GM12878 (cell line): ENCODE measurements at regions not wholly inside any gene's neighbourhood (a gene's known extent, or its start where the extent isn't known, plus 50 kb on each side); places are given as distances from the start of the nearest gene placed in this dataset.

Source experiments
- ATAC-seq: fragments of 200-7000 bp; cut with Tn5 transposase; 3 replicates; pipeline ENCODE4 v1.9.1; 2020; ENCODE audit warnings: mild to moderate bottlenecking, moderate library complexity
- BruUV-seq: library from RNA; stranded (reverse); fragments of 400-500 nt; replicated peaks from 2 replicates; lab custom pipeline; 2021; lab: Mats Ljungman, UMichigan
- CTCF ChIA-PET: fragments of 300-600 bp; sonication (Branson Sonifier 250); formaldehyde crosslinking; extraction: SDS; loops from one replicate; lab custom pipeline; 2021; ENCODE audit warnings: inconsistent platforms; lab: Yijun Ruan, JAX
- POLR2A ChIA-PET: fragments of 350-600 bp; formaldehyde crosslinking; extraction: SDS; loops from one replicate; lab custom pipeline; 2021; ENCODE audit warnings: inconsistent platforms; lab: Charles Lee
- RAD21 ChIA-PET: fragments of 300-600 bp; sonication (Branson Sonifier 250); formaldehyde crosslinking; loops from one replicate; lab custom pipeline; 2023; ENCODE audit warnings: antibody characterized with exemption; ENCODE audit not compliant: unreplicated experiment; lab: Charles Lee
- SMC1A ChIA-PET: fragments of 300-600 bp; sonication (Branson Sonifier 250); formaldehyde crosslinking; loops from one replicate; lab custom pipeline; 2023; ENCODE audit not compliant: unreplicated experiment, uncharacterized antibody; lab: Charles Lee
- DNase-seq: peaks from one replicate; pipeline ENCODE4 v3.0.0-alpha.2; 2011; ENCODE audit warnings: low read depth, low spot score
- FAIRE-seq: peaks from 3 replicates; lab custom pipeline; 2011; peaks lifted over from hg19 to GRCh38; lab: Jason Lieb, UNC
- H2AFZ ChIP-seq: 2 replicates; pipeline ENCODE4 v1.6.0; 2011; ENCODE audit warnings: low read depth, low read length, control low read depth; ENCODE audit not compliant: control insufficient read depth
- H3K27ac ChIP-seq: 2 replicates; pipeline ENCODE4 v1.5.1; 2011; ENCODE audit warnings: control low read depth; ENCODE audit not compliant: control insufficient read depth, insufficient read depth
- H3K27me3 ChIP-seq, 2 experiments: replicated peaks in 1 of 2; 2 replicates each; pipeline versions ENCODE4 v1.6.0 to v1.6.1; 2011; ENCODE audit warnings: low read length in 1 of 2; ENCODE audit not compliant: control insufficient read depth in 2 of 2, insufficient read depth in 2 of 2
- H3K36me3 ChIP-seq, 2 experiments: 2 replicates each; pipeline ENCODE4 v1.5.1; 2011; ENCODE audit warnings: low read length in 1 of 2; ENCODE audit not compliant: control insufficient read depth in 2 of 2, insufficient read depth in 2 of 2
- H3K4me1 ChIP-seq: 2 replicates; pipeline ENCODE4 v1.6.1; 2011; ENCODE audit warnings: mild to moderate bottlenecking, low read length, moderate library complexity, mixed read lengths; ENCODE audit not compliant: control insufficient read depth, insufficient read depth
- H3K4me2 ChIP-seq: 2 replicates; pipeline ENCODE4 v1.6.0; 2011; ENCODE audit warnings: control low read depth; ENCODE audit not compliant: control insufficient read depth, insufficient read depth
- H3K4me3 ChIP-seq: fragments of 200-600 bp; sonication (generic); 2 replicates; pipeline ENCODE4 v1.5.1; 2016
- H3K79me2 ChIP-seq: 2 replicates; pipeline ENCODE4 v1.6.0; 2011; ENCODE audit warnings: low read length; ENCODE audit not compliant: control insufficient read depth, insufficient read depth
- H3K9ac ChIP-seq: 2 replicates; pipeline ENCODE4 v1.8.0; 2011; ENCODE audit warnings: low read length, control low read depth, mixed read lengths; ENCODE audit not compliant: control insufficient read depth, insufficient read depth
- H3K9me3 ChIP-seq: replicated peaks from 3 replicates; pipeline ENCODE4 v1.5.1; 2011; ENCODE audit warnings: mild to moderate bottlenecking, low read length; ENCODE audit not compliant: control insufficient read depth, insufficient read depth
- H4K20me1 ChIP-seq: 2 replicates; pipeline ENCODE4 v1.6.0; 2011; ENCODE audit not compliant: control insufficient read depth, insufficient read depth
- ATF2 ChIP-seq: IDR thresholded peaks from 2 replicates; pipeline ENCODE4 v1.6.1; 2012; ENCODE audit warnings: low read length, inconsistent platforms
- EZH2 ChIP-seq: IDR thresholded peaks from 2 replicates; pipeline ENCODE4 v1.6.1; 2012; ENCODE audit warnings: low read depth, mild to moderate bottlenecking, control low read depth, inconsistent platforms, low read length, borderline replicate concordance; ENCODE audit not compliant: control insufficient read depth
- FOXM1 ChIP-seq: IDR thresholded peaks from 2 replicates; pipeline ENCODE4 v1.6.1; 2012; ENCODE audit warnings: low read depth, mild to moderate bottlenecking, inconsistent platforms, low read length, moderate library complexity
- HDAC2 ChIP-seq: fragments of 200-600 bp; sonication (generic); IDR thresholded peaks from 2 replicates; pipeline ENCODE4 v1.6.1; 2017
- JUNB ChIP-seq: IDR thresholded peaks from 2 replicates; pipeline ENCODE4 v1.6.1; 2016; ENCODE audit warnings: antibody characterized with exemption, mild to moderate bottlenecking
- MEF2A ChIP-seq: IDR thresholded peaks from 2 replicates; pipeline ENCODE4 v1.6.1; 2011; ENCODE audit warnings: low read depth, mild to moderate bottlenecking, low read length, moderate library complexity; ENCODE audit not compliant: insufficient read depth
- NFIC ChIP-seq: IDR thresholded peaks from 2 replicates; pipeline ENCODE4 v1.6.1; 2012; ENCODE audit warnings: low read depth, mild to moderate bottlenecking, inconsistent platforms, low read length, moderate library complexity
- NR2F1 ChIP-seq: fragments of 450-650 bp; conservative IDR thresholded peaks from 2 replicates; pipeline ENCODE4 v1.6.1; 2017; ENCODE audit warnings: mild to moderate bottlenecking
- RELA ChIP-seq: fragments of 450-650 bp; IDR thresholded peaks from 2 replicates; pipeline ENCODE4 v1.8.0; 2014; ENCODE audit warnings: borderline replicate concordance; ENCODE audit not compliant: partially characterized antibody
- RELB ChIP-seq: fragments of 450-650 bp; IDR thresholded peaks from 2 replicates; pipeline ENCODE4 v1.6.1; 2017; ENCODE audit warnings: low read depth, mild to moderate bottlenecking, moderate library complexity
- SPI1 ChIP-seq: IDR thresholded peaks from 2 replicates; pipeline ENCODE4 v1.6.1; 2011; ENCODE audit warnings: low read depth, mild to moderate bottlenecking, low read length, moderate library complexity, borderline replicate concordance; ENCODE audit not compliant: insufficient read depth
- SREBF1 ChIP-seq: IDR thresholded peaks from 2 replicates; pipeline ENCODE4 v1.6.1; 2012; ENCODE audit warnings: mild to moderate bottlenecking, low read length
- SREBF2 ChIP-seq: IDR thresholded peaks from 2 replicates; pipeline ENCODE4 v1.6.1; 2012; ENCODE audit warnings: mild to moderate bottlenecking, low read length
- YY1 ChIP-seq: IDR thresholded peaks from 2 replicates; pipeline ENCODE4 v1.6.1; 2011; ENCODE audit warnings: low read depth, mild to moderate bottlenecking, low read length
- ZNF217 ChIP-seq: fragments of 450-650 bp; IDR thresholded peaks from 2 replicates; pipeline ENCODE4 v1.6.1; 2017; ENCODE audit warnings: antibody characterized with exemption, mild to moderate bottlenecking
- ZNF592 ChIP-seq: fragments of 450-650 bp; IDR thresholded peaks from 2 replicates; pipeline ENCODE4 v1.6.1; 2017; ENCODE audit warnings: mild to moderate bottlenecking, moderate library complexity
- WGBS: methylation state at CpG from one replicate; pipeline ENCODE4 v1.1.6; 2016; ENCODE audit warnings: low lambda C conversion rate; ENCODE audit not compliant: insufficient replicate concordance, insufficient coverage; ENCODE audit errors: missing lambda C conversion rate; 5-methylcytosine and 5-hydroxymethylcytosine counted together
- in situ Hi-C: fragments of 300-500 bp; cut with MboI; formaldehyde crosslinking; loops from 9 replicates; pipeline ENCODE4 v1.14.3; 2018; ENCODE audit warnings: mixed read lengths
- intact Hi-C: fragments of 100-400 bp; cut with micrococcal nuclease; formaldehyde crosslinking; loops from one replicate; pipeline ENCODE4 v1.14.2; 2022; ENCODE audit not compliant: unreplicated experiment

GRCh38 chr21:28397040-28397439 lies 595.6 kb downstream of the LTN1 start (continued):
- TF ChIP-seq SPI1 (no peak), NR2F1 (no peak)

GRCh38 chr21:28396421-28396820 lies 596.3 kb downstream of the LTN1 start:
- SMC1A ChIA-PET, result no interaction called here
- intact Hi-C loops (no loop called here), in situ Hi-C loops (no loop called here)
- Histone ChIP-seq H3K9me3 (no peaks in the 10 kb centered on the region; the same call in 2 of the 3 replicates), H3K4me3 (no peak overlapping the region), H3K36me3 (no peaks in the 10 kb centered on the region), H3K27me3 (no peaks in the 10 kb centered on the region), H3K9ac (no peak overlapping the region), H3K4me1 (no peaks in the 10 kb centered on the region), H3K79me2 (no peaks in the 10 kb centered on the region), H2AFZ (no peak overlapping the region), H3K4me2 (no peak overlapping the region), H4K20me1 (no peaks in the 10 kb centered on the region), H3K27ac (no peak overlapping the region)
- no peak for FAIRE-seq
- POLR2A ChIA-PET, result no interaction called here
- ATAC-seq, result no peak
- no peak for DNase-seq
- no TSS peak for BruUV-seq
- RAD21 ChIA-PET, result no interaction called here
- 12% methylated on average over 5 of the region's 5 CpGs for WGBS
- CTCF ChIA-PET, result no interaction called here
- TF ChIP-seq JUNB (no peak), NFIC (no peak), FOXM1 (no peak), RELA (no peak), YY1 (no peak), SREBF1 (no peak), EZH2 (no peak), ZNF217 (no peak), MEF2A (no peak), HDAC2 (no peak), ATF2 (no peak), RELB (no peak), SREBF2 (no peak), ZNF592 (no peak)
